HG03039 (cell line): ENCODE measurements at regions not wholly inside any gene's neighbourhood (a gene's known extent, or its start where the extent isn't known, plus 50 kb on each side); places are given as distances from the start of the nearest gene placed in this dataset.
"Not testable (repeated sequence)": the region's sequence is repeated elsewhere in the genome, so short reads cannot be mapped to it uniquely, and the experiment has no call there.

Experiments
- ATAC-seq: cut with Tn5 transposase; IDR thresholded peaks from one replicate; pipeline ENCODE4 v1.9.1; 2021; ENCODE audit warnings: mild to moderate bottlenecking, moderate library complexity; ENCODE audit not compliant: unreplicated experiment

DNA sequence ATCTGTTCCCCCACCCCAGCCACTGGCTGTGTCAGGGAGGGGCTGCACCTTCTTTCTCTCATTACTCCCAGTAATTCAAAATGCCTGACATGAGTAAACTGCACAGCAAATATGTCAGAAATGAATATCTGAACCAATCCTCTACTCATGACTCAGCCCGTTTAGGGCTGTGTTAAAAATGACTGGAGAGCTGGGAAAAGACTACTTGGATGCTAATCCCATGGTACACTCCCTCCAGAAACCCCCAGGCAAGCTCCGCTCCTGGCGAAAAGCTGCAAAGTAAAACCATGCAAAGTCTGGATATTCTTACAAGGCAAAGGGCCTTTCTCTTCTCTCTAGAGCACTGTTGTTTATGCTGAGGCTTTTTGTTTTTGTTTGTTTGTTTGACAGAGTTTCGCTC lies 448.1 kb upstream of the DYNLRB2 start:
- ATAC-seq: no peak

GRCh38 chr16:80091453-80091852 lies 449.3 kb upstream of the DYNLRB2 start:
- ATAC-seq: not testable (repeated sequence)

- ATAC-seq: no peak
Measured at GRCh38 chr16:80085606-80086005, 455.2 kb upstream of the DYNLRB2 start.

- ATAC-seq: no peak
Measured at GRCh38 chr16:80084614-80085013, 456.2 kb upstream of the DYNLRB2 start.

DNA sequence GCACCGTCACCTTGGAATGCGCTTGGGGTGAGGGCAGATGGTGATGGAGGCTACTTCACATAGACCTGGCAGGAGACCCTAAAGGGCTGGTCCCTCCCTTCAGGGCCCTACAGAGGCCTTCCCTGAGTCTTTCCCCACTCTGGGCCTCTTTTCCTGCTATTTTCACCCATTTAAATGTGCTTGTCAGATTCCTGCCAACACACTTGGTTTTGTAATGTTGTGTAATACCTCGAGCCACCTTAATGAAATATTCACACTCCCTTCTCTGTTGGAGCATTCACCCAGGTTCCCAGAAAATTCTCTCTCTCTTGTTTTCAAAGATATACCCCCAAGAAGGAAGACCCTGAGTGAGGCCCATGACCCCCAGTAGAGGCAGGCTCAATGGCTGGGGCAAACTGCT lies 456.6 kb upstream of the DYNLRB2 start:
- ATAC-seq: no peak

GRCh38 chr16:80082906-80083305 lies 457.9 kb upstream of the DYNLRB2 start:
- no peak for ATAC-seq

- no peak for ATAC-seq
Measured at GRCh38 chr16:80081846-80082245, 458.9 kb upstream of the DYNLRB2 start.

DNA sequence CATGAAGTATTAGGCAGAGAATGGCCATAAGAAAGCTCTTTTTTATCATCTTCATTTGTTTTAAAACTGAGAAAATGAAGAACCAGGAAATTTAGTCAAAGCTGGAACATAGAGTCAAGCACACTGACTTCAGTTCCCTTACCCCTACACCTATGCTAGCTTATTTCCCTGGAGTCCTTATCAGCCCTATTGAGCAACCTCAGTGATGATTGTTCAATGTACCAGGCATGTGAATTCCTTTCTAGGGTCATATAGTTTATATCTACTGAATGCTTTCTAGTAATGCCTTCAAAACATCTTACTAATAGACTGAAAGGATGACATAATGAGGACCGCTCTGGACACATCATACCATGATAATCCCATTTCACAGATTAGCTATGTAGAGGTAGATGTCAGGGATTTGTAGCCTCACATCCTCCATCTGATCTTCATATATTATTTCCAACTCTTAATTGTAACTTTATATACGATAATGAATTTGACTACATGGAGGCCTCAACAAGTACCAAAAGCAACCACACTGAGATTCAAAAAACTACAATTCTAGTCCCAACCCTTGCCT lies 460.4 kb upstream of the DYNLRB2 start:
- ATAC-seq: no peak

GRCh38 chr16:80079072-80079471 lies 461.7 kb upstream of the DYNLRB2 start:
- ATAC-seq: no peak

- ATAC-seq: no peak
Measured at GRCh38 chr16:80077696-80078095, 463.1 kb upstream of the DYNLRB2 start.

DNA sequence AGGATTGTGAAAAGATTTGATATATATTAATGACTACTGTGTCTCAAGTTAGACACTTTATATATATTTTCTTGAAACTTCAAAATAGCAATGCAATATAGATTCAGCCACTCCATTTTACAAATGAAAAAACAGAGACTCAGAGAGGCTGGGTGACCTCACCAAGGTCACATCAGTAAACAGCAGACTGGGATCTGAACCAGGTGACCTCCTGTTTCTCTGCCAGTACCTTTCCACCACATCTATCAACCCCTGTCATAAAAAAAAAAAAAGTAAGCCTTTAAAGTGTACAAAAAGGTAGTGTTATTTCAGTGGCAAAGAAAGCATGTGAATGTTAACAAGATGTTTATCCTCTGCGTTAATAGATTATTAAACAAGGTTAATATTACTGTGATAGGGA lies 466.5 kb upstream of the DYNLRB2 start:
- ATAC-seq: no peak

DNA sequence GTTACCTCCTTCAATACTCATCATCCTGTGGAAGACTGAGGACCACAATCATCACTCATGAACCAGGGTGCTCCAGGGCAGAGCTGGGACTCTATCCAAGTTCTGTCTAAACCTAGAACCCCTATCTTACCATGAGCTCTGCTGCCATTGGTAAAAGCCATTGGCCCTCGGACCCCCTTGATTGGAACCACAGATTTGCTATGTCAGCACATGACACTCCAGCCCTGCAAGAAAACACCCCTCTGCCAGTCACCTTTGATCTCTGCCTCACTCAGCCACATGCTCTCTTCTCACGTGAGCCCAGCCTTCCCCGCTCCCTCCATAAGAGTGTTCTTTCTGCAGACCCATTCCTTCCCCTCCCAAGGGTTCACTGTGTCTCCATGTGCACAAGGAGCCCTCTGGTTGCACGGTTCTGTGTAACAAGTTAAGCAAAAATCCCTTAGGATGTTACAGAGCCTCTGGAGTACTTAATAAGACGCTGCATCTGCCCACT lies 468.8 kb upstream of the DYNLRB2 start:
- ATAC-seq: no peak

DNA sequence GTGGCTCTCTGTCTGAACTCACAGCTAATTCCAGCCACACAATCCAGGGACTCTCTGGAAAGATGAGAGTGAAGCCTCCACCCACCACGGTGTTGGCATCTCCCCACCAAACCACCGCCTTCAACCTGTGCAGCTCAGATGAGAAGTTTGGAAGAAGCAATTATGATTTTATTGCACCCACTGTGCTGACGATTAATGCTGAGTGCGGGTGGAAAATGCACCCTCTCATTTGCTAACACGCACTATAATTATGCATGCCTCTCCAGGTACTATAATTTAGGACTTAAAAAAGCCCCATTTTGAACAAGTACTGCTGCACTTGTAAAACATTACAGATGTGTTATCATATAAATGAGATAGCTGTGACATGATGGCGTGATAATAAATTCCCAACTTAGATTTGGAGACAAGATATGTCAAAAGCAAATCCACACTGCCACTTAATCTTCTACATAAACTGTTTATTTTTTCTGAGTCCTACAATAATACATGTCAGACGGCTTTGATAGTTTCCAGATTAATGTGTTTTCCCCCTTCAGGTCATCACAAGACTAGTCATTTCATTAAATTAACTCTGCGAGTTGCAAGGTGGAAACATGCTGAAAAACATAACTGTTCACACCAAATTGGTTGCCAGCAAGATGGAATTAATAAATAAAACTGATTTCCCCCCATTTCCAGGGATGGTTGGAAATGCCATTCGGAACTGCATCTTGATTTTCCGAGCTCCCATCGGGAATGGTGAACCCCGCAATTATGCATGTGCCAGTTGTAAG lies 466.5 kb upstream of the MAF start:
- no peak for ATAC-seq

GRCh38 chr16:80065541-80065940 lies 465.0 kb upstream of the MAF start:
- no peak for ATAC-seq

DNA sequence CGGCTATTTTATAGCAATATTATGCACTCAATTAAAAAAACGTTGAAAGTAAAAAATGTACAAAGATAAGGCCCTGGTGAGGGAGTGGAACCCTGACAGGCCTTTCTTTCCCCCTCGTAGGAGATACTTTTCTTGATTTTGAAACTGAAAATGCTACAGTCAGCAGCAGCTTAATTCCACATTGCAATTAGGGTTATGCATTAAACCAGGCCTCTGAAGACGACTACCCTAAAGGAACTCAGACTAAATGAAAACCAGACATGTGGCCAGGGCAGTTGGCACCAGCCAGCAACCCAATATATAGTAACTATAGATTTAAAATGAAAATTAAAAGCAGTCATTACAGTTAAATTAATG lies 463.2 kb upstream of the MAF start:
- ATAC-seq: no peak

GRCh38 chr16:80063031-80063712 lies 462.6 kb upstream of the MAF start:
- no peak for ATAC-seq

DNA sequence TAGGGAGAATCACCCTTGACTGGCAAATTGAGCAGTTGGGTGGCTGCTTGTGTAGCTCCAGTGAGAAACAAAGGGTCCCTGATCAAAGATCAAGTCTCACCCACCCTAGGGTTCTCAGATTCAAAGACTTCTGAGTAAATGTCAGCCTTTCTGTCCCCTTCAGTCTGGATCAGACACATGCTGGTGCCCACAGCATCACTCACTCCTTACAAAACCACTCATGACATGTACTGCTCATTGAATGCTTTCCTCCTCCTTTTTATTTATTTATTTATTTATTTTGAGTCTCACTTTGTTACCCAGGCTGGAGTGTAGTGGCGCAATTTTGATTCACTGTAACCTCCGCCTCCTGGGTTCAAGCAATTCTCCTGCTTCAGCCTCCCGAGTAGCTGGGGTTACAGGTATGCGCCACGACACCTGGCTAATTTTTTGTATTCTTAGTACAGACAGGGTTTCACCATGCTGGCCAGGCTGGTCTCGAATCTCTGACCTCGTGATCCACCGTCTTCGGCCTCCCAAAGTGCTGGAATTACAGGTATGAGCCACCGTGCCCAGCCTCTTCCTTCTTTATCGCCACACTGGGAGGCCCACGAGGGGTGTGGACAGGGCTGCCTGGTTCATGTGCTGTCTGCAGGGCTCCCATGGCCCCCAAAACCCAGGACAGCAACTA lies 462.0 kb upstream of the MAF start:
- no peak for ATAC-seq

DNA sequence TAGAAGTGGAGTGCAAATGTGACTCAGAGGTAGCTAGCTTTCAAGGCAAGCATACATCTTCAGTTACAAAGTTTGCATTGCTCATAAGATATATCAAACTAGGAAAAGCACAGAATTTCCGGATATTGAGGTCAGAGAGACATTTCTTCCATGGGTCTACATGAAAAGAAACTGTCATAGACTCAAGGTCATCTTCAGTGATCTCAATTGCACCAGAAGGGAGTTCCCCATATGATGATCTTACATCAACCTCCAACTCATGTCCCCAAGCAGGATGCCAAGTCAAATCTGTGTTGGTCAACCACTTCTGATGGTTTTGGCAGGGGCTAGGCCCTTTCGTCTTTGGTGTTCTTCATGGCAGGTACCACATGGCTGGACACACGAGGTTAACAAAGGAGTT lies 459.9 kb upstream of the MAF start:
- no peak for ATAC-seq

- no peak for ATAC-seq
Measured at GRCh38 chr16:80059836-80060235, 459.3 kb upstream of the MAF start.

- ATAC-seq: no peak
Measured at GRCh38 chr16:80058214-80058613, 457.7 kb upstream of the MAF start.

DNA sequence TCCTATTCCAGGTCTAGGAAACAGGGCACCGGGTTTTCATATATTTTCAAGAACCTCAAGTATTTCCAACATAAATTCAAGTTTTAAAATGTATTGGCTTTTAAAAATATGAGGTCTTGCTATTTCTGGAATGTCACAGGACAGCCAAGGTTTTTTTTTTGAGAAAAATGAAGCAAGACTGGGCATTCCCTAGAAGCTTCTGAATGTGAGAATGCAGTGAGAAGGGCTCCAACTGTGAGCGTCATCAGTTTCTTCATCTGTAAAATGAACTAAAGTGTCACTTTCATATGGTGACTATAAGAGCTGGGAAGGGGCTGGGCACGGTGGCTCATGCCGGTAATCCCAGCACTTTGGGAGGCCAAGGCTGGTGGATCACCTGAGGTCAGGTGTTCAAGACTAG lies 455.8 kb upstream of the MAF start:
- no peak for ATAC-seq

DNA sequence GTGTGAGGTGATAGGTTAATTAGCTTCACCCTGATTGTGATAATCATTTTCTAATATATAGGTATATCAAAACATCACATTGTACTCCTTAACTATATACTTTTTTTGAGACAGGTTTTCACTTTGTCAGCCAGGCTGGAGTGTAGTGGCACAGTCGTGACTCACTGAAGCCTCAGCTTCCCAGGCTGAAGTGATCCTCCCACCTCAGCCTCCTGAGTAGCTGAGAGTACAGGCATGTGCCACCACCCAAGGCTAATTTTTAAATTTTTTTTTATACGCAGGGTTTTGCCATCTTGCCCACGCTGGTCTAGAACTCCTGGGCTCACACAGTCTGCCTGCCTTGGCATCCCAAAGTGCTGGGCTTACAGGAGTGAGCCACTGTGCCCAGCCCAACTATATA lies 455.3 kb upstream of the MAF start:
- ATAC-seq: no peak
